Adrenal gland (tissue), 9 donors: ENCODE measurements at regions not wholly inside any gene's neighbourhood (a gene's known extent, or its start where the extent isn't known, plus 50 kb on each side); places are given as distances from the start of the nearest gene placed in this dataset.
A peak's percentile ranks its signal among the peaks of the same experiment; 100 is the strongest.

Experiments
- DNase-seq, 7 donors: peaks; one replicate each; pipeline ENCODE4 v3.0.0-alpha.2; 2019 to 2020
- H3K27ac ChIP-seq, 5 donors: fragments of 200-600 bp; sonication (generic) in 4 of 5; 1 replicate in 3 of 5; 2 replicates in 2 of 5; pipeline versions ENCODE4 v1.5.1 to v1.8.0; 2016 to 2020; ENCODE audit warnings: mild to moderate bottlenecking in 1 of 5
- H3K27me3 ChIP-seq: fragments of 200-600 bp; 2 replicates; pipeline ENCODE4 v1.8.0; 2021
- H3K36me3 ChIP-seq, 2 donors: fragments of 200-600 bp; replicated peaks in 1 of 2; 1 replicate in 1 of 2; 2 replicates in 1 of 2; pipeline versions ENCODE4 v1.5.1 to v1.8.0; 2018 to 2022
- H3K4me1 ChIP-seq, 2 donors: fragments of 200-600 bp; replicated peaks in 1 of 2; 1 replicate in 1 of 2; 2 replicates in 1 of 2; pipeline versions ENCODE4 v1.5.1 to v1.8.0; 2018 to 2021
- H3K4me3 ChIP-seq, 4 donors: fragments of 200-600 bp; sonication (generic) in 3 of 4; one replicate each; pipeline ENCODE4 v1.5.1; 2016 to 2018
- H3K9me3 ChIP-seq, 3 donors: fragments of 200-600 bp; sonication (generic) in 1 of 3; replicated peaks in 1 of 3; 1 replicate in 2 of 3; 2 replicates in 1 of 3; pipeline versions ENCODE4 v1.5.1 to v1.8.0; 2016 to 2021
- CTCF ChIP-seq, 6 experiments: fragments of 450-650 bp in 4 of 6; fragments of 200-600 bp in 2 of 6; sonication (generic) in 1 of 6; IDR thresholded peaks; 1 replicate in 5 of 6; 2 replicates in 1 of 6; pipeline versions ENCODE4 v1.5.1 to v1.8.0; 2016 to 2021; ENCODE audit warnings: antibody characterized with exemption in 6 of 6, mild to moderate bottlenecking in 2 of 6, moderate library complexity in 1 of 6
- POLR2A ChIP-seq, 2 donors: fragments of 450-650 bp; IDR thresholded peaks; one replicate each; pipeline ENCODE4 v1.6.1; 2017; ENCODE audit warnings: antibody characterized with exemption in 2 of 2, mild to moderate bottlenecking in 2 of 2, moderate library complexity in 1 of 2
- WGBS, 4 donors: extraction: QIAGEN DNeasy Blood & Tissue Kit in 2 of 4; methylation state at CpG; one replicate each; pipeline versions ENCODE4 v1.1.5 to v1.1.7; 2013 to 2017; 5-methylcytosine and 5-hydroxymethylcytosine counted together
- intact Hi-C, 2 donors: fragments of 100-400 bp; cut with DNase I; formaldehyde crosslinking; loops; one replicate each; pipeline versions ENCODE4 v1.14.1 to v1.15.0; 2022 to 2023
- donor health status: healthy with polysubstance abuse.
- donor health status: Bipolar disorder and iron deficiency.
- donor health status: DM: yes; HTN: yes; CAD: no.
- donor health status: DM: no; HTN: no; CAD: no.
- donor health status: DM: no; HTN: no; CAD: no.

DNA sequence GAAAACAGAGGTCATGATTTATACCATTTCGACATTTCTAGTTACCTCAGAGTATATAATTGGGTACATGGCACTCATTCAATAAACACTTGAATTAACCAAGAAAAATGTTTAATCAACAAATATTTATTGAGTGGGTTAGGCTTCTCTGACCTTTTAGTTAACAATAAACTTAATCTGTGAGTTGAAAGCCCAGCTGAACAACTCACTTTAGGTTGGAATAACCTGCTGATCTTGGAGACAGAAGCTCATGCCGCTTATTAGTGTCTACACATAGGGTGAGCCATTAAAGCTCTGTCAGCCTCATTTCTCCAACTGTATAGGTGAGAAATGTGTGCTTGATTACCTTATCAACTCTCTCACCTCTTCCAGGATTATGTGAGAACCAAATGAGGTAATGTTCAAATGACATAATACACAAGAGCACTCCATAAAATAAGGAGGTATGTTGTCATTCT lies 98.2 kb upstream of the DTNBP1 start:
- 89 to 97% (median 91%) methylated on average over 2 of the region's 2 CpGs for WGBS, 4 donors

GRCh38 chr6:15758631-15759215 lies 95.9 kb upstream of the DTNBP1 start:
- H3K27ac ChIP-seq = no peak overlapping the region
- no peaks in the 10 kb centered on the region for H3K9me3 ChIP-seq
- DNase-seq = no peak
- intact Hi-C loops = no loop called here
- no peaks in the 10 kb centered on the region for H3K27me3 ChIP-seq
- no peak overlapping the region for H3K4me3 ChIP-seq
- no peak for TF ChIP-seq POLR2A (IDR thresholded peaks at IDR 0.05)
- TF ChIP-seq CTCF (IDR thresholded peaks at IDR 0.05) = no peak
- H3K36me3 ChIP-seq = no peaks in the 10 kb centered on the region
- 88 to 97% (median 94%) methylated on average over 15 to 36 of the region's 36 CpGs for WGBS, 4 donors
- peaks cover 3 to 5% of the 10 kb centered on the region in 2 donors for H3K4me1 ChIP-seq

More for the DNA sequence above, 98.2 kb upstream of the DTNBP1 start:
- Histone ChIP-seq H3K4me3 (no peak overlapping the region), H3K4me1 (peaks cover 4 to 7% of the 10 kb centered on the region in 2 donors), H3K36me3 (no peaks in the 10 kb centered on the region), H3K27ac (no peak overlapping the region), H3K9me3 (no peaks in the 10 kb centered on the region), H3K27me3 (no peaks in the 10 kb centered on the region)
- TF ChIP-seq CTCF (IDR thresholded peaks at IDR 0.05) (no peak), POLR2A (IDR thresholded peaks at IDR 0.05) (no peak)
- intact Hi-C loops = no loop called here
- no peak for DNase-seq

GRCh38 chr6:15755526-15755925 lies 92.7 kb upstream of the DTNBP1 start:
- no peak overlapping the region for H3K4me3 ChIP-seq
- peak in 3 of 7 donors; percentile 9 to 35 (median 21) for DNase-seq
- no peak for TF ChIP-seq CTCF (IDR thresholded peaks at IDR 0.05)
- no peak for TF ChIP-seq POLR2A (IDR thresholded peaks at IDR 0.05)
- H3K27ac ChIP-seq = no peak overlapping the region
- H3K9me3 ChIP-seq = no peaks in the 10 kb centered on the region
- peaks cover 0 to 5% of the 10 kb centered on the region in 2 donors for H3K4me1 ChIP-seq
- H3K27me3 ChIP-seq = no peaks in the 10 kb centered on the region
- H3K36me3 ChIP-seq = no peaks in the 10 kb centered on the region
- intact Hi-C loops = no loop called here
- 34 to 51% (median 40%) methylated on average over 6 of the region's 6 CpGs for WGBS, 4 donors

DNA sequence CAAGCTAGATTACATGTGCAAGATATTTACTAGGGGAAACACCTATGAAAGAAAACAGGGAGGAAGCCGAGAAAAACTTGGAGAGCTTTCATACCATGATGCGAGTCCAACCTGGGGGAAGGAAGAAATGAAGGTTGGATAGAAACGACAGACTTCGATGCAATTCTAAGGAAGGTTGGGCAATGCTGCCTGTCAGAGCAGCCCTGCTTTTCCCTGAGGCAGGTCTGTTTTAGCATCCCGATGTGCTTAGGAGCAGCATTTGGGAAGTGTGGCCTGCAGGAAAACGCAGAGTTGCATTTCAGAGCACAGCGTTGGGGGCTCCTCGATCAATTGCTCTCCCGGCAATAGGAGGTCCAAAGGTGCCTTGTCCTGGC lies 91.9 kb upstream of the DTNBP1 start:
- Histone ChIP-seq H3K4me3 (no peak overlapping the region), H3K4me1 (peaks cover 0 to 5% of the 10 kb centered on the region in 2 donors), H3K27ac (no peak overlapping the region), H3K36me3 (no peaks in the 10 kb centered on the region), H3K27me3 (no peaks in the 10 kb centered on the region), H3K9me3 (no peaks in the 10 kb centered on the region)
- no peak for DNase-seq
- TF ChIP-seq CTCF (IDR thresholded peaks at IDR 0.05) = no peak
- TF ChIP-seq POLR2A (IDR thresholded peaks at IDR 0.05) = no peak
- WGBS, 4 donors = 92 to 97% (median 93%) methylated on average over 9 of the region's 9 CpGs
- intact Hi-C loops = no loop called here
